Right atrium auricular region (tissue), 2 donors: ENCODE measurements at regions not wholly inside any gene's neighbourhood (a gene's known extent, or its start where the extent isn't known, plus 50 kb on each side); places are given as distances from the start of the nearest gene placed in this dataset.
"Not testable (repeated sequence)": the region's sequence is repeated elsewhere in the genome, so short reads cannot be mapped to it uniquely, and the experiment has no call there.

Experiments used
- DNase-seq: peaks from one replicate; pipeline ENCODE4 v3.0.0-alpha.2; 2019; ENCODE audit warnings: low spot score
- H3K27ac ChIP-seq, 2 donors: fragments of 200-600 bp; sonication (generic); 1 replicate in 1 of 2; 2 replicates in 1 of 2; pipeline ENCODE4 v1.5.1; 2016 to 2019
- H3K27me3 ChIP-seq, 2 donors: fragments of 200-600 bp; sonication (generic); one replicate each; pipeline versions ENCODE4 v1.5.1 to v1.6.0; 2017 to 2019
- H3K36me3 ChIP-seq: fragments of 200-600 bp; sonication (generic); one replicate; pipeline ENCODE4 v1.5.1; 2016
- H3K4me1 ChIP-seq, 2 donors: fragments of 200-600 bp; sonication (generic); one replicate each; pipeline versions ENCODE4 v1.5.1 to v1.6.0; 2017 to 2019
- H3K4me3 ChIP-seq, 2 donors: fragments of 200-600 bp; sonication (generic); 1 replicate in 1 of 2; 2 replicates in 1 of 2; pipeline ENCODE4 v1.5.1; 2017 to 2019; ENCODE audit warnings: mild to moderate bottlenecking in 1 of 2, moderate library complexity in 1 of 2
- H3K9me3 ChIP-seq, 2 donors: fragments of 200-600 bp; sonication (generic); one replicate each; pipeline ENCODE4 v1.5.1; 2019
- CTCF ChIP-seq, 2 donors: fragments of 200-600 bp; sonication (generic); IDR thresholded peaks; one replicate each; pipeline ENCODE4 v1.5.1; 2019; ENCODE audit warnings: antibody characterized with exemption in 2 of 2

- no peak overlapping the region for H3K27ac ChIP-seq
- no peaks in the 10 kb centered on the region for H3K4me1 ChIP-seq
- no peak for TF ChIP-seq CTCF (IDR thresholded peaks at IDR 0.05)
- H3K9me3 ChIP-seq = no peaks in the 10 kb centered on the region
- H3K4me3 ChIP-seq = no peak overlapping the region
- no peaks in the 10 kb centered on the region for H3K27me3 ChIP-seq
- no peak for DNase-seq
- H3K36me3 ChIP-seq = no peaks in the 10 kb centered on the region
These were observed 202.9 kb upstream of the PITRM1 start for GRCh38 chr10:3375505-3375904.

- Histone ChIP-seq H3K27me3 (no peaks in the 10 kb centered on the region), H3K4me3 (no peak overlapping the region), H3K36me3 (no peaks in the 10 kb centered on the region), H3K9me3 (no peaks in the 10 kb centered on the region), H3K27ac (no peak overlapping the region), H3K4me1 (no peaks in the 10 kb centered on the region)
- DNase-seq = no peak
- no peak for TF ChIP-seq CTCF (IDR thresholded peaks at IDR 0.05)
These were observed 202.3 kb upstream of the PITRM1 start for GRCh38 chr10:3374914-3375313.

- not testable (repeated sequence) for H3K36me3 ChIP-seq, H3K9me3 ChIP-seq, H3K27ac ChIP-seq, H3K4me1 ChIP-seq, DNase-seq, H3K27me3 ChIP-seq, H3K4me3 ChIP-seq
These were observed 200.9 kb upstream of the PITRM1 start for GRCh38 chr10:3373374-3374027.

- DNase-seq = no peak
- no peak overlapping the region for H3K4me3 ChIP-seq
- H3K9me3 ChIP-seq = no peaks in the 10 kb centered on the region
- H3K27ac ChIP-seq = no peak overlapping the region
- no peaks in the 10 kb centered on the region for H3K4me1 ChIP-seq
- TF ChIP-seq CTCF (IDR thresholded peaks at IDR 0.05) = no peak
- H3K27me3 ChIP-seq = no peaks in the 10 kb centered on the region
- H3K36me3 ChIP-seq = no peaks in the 10 kb centered on the region
These were observed 199.7 kb upstream of the PITRM1 start for GRCh38 chr10:3372281-3372680.

GRCh38 chr10:3371624-3372023 lies 199.0 kb upstream of the PITRM1 start:
- not testable (repeated sequence) for H3K27ac ChIP-seq

GRCh38 chr10:3366735-3367405 lies 194.3 kb upstream of the PITRM1 start:
- DNase-seq = no peak
- H3K4me1 ChIP-seq = no peaks in the 10 kb centered on the region
- no peaks in the 10 kb centered on the region for H3K27me3 ChIP-seq
- no peaks in the 10 kb centered on the region for H3K36me3 ChIP-seq
- no peak for TF ChIP-seq CTCF (IDR thresholded peaks at IDR 0.05)
- peaks cover 0 to 1% of the 10 kb centered on the region in 2 donors for H3K9me3 ChIP-seq
- no peak overlapping the region for H3K4me3 ChIP-seq
- H3K27ac ChIP-seq = no peak overlapping the region

More at GRCh38 chr10:3371624-3372023, 199.0 kb upstream of the PITRM1 start:
- not testable (repeated sequence) for H3K4me3 ChIP-seq, H3K27me3 ChIP-seq, H3K36me3 ChIP-seq, DNase-seq, H3K4me1 ChIP-seq, H3K9me3 ChIP-seq

GRCh38 chr10:3366043-3366442 lies 193.5 kb upstream of the PITRM1 start:
- H3K36me3 ChIP-seq = no peaks in the 10 kb centered on the region
- TF ChIP-seq CTCF (IDR thresholded peaks at IDR 0.05) = no peak
- no peak for DNase-seq
- H3K9me3 ChIP-seq = peaks cover 0 to 7% of the 10 kb centered on the region in 2 donors
- no peaks in the 10 kb centered on the region for H3K27me3 ChIP-seq
- no peak overlapping the region for H3K27ac ChIP-seq
- no peak overlapping the region for H3K4me3 ChIP-seq
- H3K4me1 ChIP-seq = no peaks in the 10 kb centered on the region
